ENCODE measurements at regions not wholly inside any gene's neighbourhood (a gene's known extent, or its start where the extent isn't known, plus 50 kb on each side); places are given as distances from the start of the nearest gene placed in this dataset.

- Histone ChIP-seq H3K4me1 (ENCODE audit: control insufficient read depth in 1 of 2, insufficient read depth in 1 of 2, low read depth in 1 of 2, low read length in 1 of 2) (peaks cover 48 to 53% of the 10 kb centered on the region in 2 experiments), H3K27ac (peak overlapping the region; percentile 83), H3K4me3 (ENCODE audit: low read depth in 1 of 2, low read length in 1 of 2) (no peak overlapping the region), H3K27me3 (no peaks in the 10 kb centered on the region), H3K36me3 (no peaks in the 10 kb centered on the region), H3K9me3 (no peaks in the 10 kb centered on the region)
- TF ChIP-seq, protein P1, sequence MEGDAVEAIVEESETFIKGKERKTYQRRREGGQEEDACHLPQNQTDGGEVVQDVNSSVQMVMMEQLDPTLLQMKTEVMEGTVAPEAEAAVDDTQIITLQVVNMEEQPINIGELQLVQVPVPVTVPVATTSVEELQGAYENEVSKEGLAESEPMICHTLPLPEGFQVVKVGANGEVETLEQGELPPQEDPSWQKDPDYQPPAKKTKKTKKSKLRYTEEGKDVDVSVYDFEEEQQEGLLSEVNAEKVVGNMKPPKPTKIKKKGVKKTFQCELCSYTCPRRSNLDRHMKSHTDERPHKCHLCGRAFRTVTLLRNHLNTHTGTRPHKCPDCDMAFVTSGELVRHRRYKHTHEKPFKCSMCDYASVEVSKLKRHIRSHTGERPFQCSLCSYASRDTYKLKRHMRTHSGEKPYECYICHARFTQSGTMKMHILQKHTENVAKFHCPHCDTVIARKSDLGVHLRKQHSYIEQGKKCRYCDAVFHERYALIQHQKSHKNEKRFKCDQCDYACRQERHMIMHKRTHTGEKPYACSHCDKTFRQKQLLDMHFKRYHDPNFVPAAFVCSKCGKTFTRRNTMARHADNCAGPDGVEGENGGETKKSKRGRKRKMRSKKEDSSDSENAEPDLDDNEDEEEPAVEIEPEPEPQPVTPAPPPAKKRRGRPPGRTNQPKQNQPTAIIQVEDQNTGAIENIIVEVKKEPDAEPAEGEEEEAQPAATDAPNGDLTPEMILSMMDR (IDR thresholded peaks at IDR 0.05): no peak
Observed at GRCh38 chr5:171635561-171636245, 149.9 kb upstream of the SMIM23 start.

GRCh38 chr5:171637811-171638210 lies 147.8 kb upstream of the SMIM23 start:
- peaks cover 37 to 42% of the 10 kb centered on the region in 2 experiments for H3K4me1 ChIP-seq (ENCODE audit: control insufficient read depth in 1 of 2, insufficient read depth in 1 of 2, low read depth in 1 of 2, low read length in 1 of 2)

DNA sequence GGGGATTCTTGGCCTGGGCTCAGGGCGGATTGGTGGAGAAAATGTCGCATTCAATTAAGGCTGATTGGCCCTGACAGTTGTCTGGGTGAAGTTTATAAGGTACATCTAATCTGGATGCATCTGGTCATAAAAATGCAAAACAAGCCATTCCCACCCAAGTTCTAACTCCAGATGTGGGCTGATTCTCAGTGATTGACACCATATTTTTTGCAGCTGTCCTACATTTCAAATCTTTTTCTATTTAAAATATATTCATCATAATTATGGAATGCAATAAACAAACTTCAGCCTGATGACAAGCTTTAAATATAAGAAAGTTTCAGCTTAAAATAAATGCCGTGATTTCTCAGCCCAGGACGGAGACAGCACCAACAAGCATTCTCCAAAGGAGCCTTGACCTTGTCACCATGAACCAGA lies 146.4 kb upstream of the SMIM23 start:
- H3K27ac ChIP-seq: no peak overlapping the region
- H3K4me3 ChIP-seq (ENCODE audit: low read depth in 1 of 2, low read length in 1 of 2): no peak overlapping the region
- H3K27me3 ChIP-seq: no peaks in the 10 kb centered on the region
- no peaks in the 10 kb centered on the region for H3K9me3 ChIP-seq
- H3K4me1 ChIP-seq (ENCODE audit: control insufficient read depth in 1 of 2, insufficient read depth in 1 of 2, low read depth in 1 of 2, low read length in 1 of 2): peaks cover 23 to 28% of the 10 kb centered on the region in 2 experiments
- no peaks in the 10 kb centered on the region for H3K36me3 ChIP-seq
- TF ChIP-seq, protein P1 (IDR thresholded peaks at IDR 0.05): no peak

More at GRCh38 chr5:171637811-171638210, 147.8 kb upstream of the SMIM23 start:
- Histone ChIP-seq H3K4me3 (ENCODE audit: low read depth in 1 of 2, low read length in 1 of 2) (no peak overlapping the region), H3K27me3 (no peaks in the 10 kb centered on the region), H3K9me3 (no peaks in the 10 kb centered on the region), H3K36me3 (no peaks in the 10 kb centered on the region), H3K27ac (no peak overlapping the region)
- TF ChIP-seq, protein P1 (IDR thresholded peaks at IDR 0.05): no peak

GRCh38 chr5:171639966-171640365 lies 145.7 kb upstream of the SMIM23 start:
- H3K9me3 ChIP-seq: no peaks in the 10 kb centered on the region
- no peaks in the 10 kb centered on the region for H3K36me3 ChIP-seq
- no peak overlapping the region for H3K4me3 ChIP-seq (ENCODE audit: low read depth in 1 of 2, low read length in 1 of 2)
- peaks cover 16 to 21% of the 10 kb centered on the region in 2 experiments for H3K4me1 ChIP-seq (ENCODE audit: control insufficient read depth in 1 of 2, insufficient read depth in 1 of 2, low read depth in 1 of 2, low read length in 1 of 2)
- no peak overlapping the region for H3K27ac ChIP-seq
- TF ChIP-seq, protein P1 (IDR thresholded peaks at IDR 0.05): no peak
- no peaks in the 10 kb centered on the region for H3K27me3 ChIP-seq

GRCh38 chr5:171640480-171640879 lies 145.1 kb upstream of the SMIM23 start:
- no peak overlapping the region for H3K27ac ChIP-seq
- no peaks in the 10 kb centered on the region for H3K9me3 ChIP-seq
- H3K27me3 ChIP-seq: no peaks in the 10 kb centered on the region
- no peaks in the 10 kb centered on the region for H3K36me3 ChIP-seq
- no peak overlapping the region for H3K4me3 ChIP-seq (ENCODE audit: low read depth in 1 of 2, low read length in 1 of 2)
- TF ChIP-seq, protein P1 (IDR thresholded peaks at IDR 0.05): no peak
- H3K4me1 ChIP-seq (ENCODE audit: control insufficient read depth in 1 of 2, insufficient read depth in 1 of 2, low read depth in 1 of 2, low read length in 1 of 2): peaks cover 11 to 16% of the 10 kb centered on the region in 2 experiments
